ENCODE measurements at regions not wholly inside any gene's neighbourhood (a gene's known extent, or its start where the extent isn't known, plus 50 kb on each side); places are given as distances from the start of the nearest gene placed in this dataset.
A peak's percentile ranks its signal among the peaks of the same experiment; 100 is the strongest.

GRCh38 chr9:129394061-129394885, 216.2 kb upstream of the IER5L start:
- Histone ChIP-seq H3K4me3 (no peak overlapping the region), H3K27ac (no peak overlapping the region)
- TF ChIP-seq CTCF (IDR thresholded peaks at IDR 0.05) = no peak
- DNase-seq (ENCODE audit: low spot score) = no peak

- H3K27ac ChIP-seq = no peak overlapping the region
- H3K4me3 ChIP-seq = no peak overlapping the region
- no peak for TF ChIP-seq CTCF (IDR thresholded peaks at IDR 0.05)
- no peak for DNase-seq (ENCODE audit: low spot score)
These were observed 215.0 kb upstream of the IER5L start for GRCh38 chr9:129393064-129393463.

GRCh38 chr9:129392093-129392541, 214.1 kb upstream of the IER5L start:
- DNase-seq (ENCODE audit: low spot score) = peak; percentile 38
- H3K27ac ChIP-seq = no peak overlapping the region
- no peak overlapping the region for H3K4me3 ChIP-seq
- TF ChIP-seq CTCF (IDR thresholded peaks at IDR 0.05) = no peak

GRCh38 chr9:129391221-129391661, 213.2 kb upstream of the IER5L start:
- peak; percentile 46 for DNase-seq (ENCODE audit: low spot score)
- no peak for TF ChIP-seq CTCF (IDR thresholded peaks at IDR 0.05)
- H3K4me3 ChIP-seq = no peak overlapping the region
- H3K27ac ChIP-seq = no peak overlapping the region

- no peak for TF ChIP-seq CTCF (IDR thresholded peaks at IDR 0.05)
- Histone ChIP-seq H3K27ac (no peak overlapping the region), H3K4me3 (no peak overlapping the region)
- peak; percentile 11 for DNase-seq (ENCODE audit: low spot score)
These were observed 212.5 kb upstream of the IER5L start for GRCh38 chr9:129390541-129390940.

GRCh38 chr9:129387822-129388221, 209.8 kb upstream of the IER5L start:
- DNase-seq (ENCODE audit: low spot score) = no peak
- Histone ChIP-seq H3K4me3 (no peak overlapping the region), H3K27ac (no peak overlapping the region)
- no peak for TF ChIP-seq CTCF (IDR thresholded peaks at IDR 0.05)

GRCh38 chr9:129386812-129387177, 208.7 kb upstream of the IER5L start:
- Histone ChIP-seq H3K27ac (no peak overlapping the region), H3K4me3 (no peak overlapping the region)
- no peak for TF ChIP-seq CTCF (IDR thresholded peaks at IDR 0.05)
- no peak for DNase-seq (ENCODE audit: low spot score)

Data from coronary artery (tissue), 2 donors.